Hematopoietic multipotent progenitor cell treated with erythropoietin and hydrocortisone succinate and interleukin-3 and kit ligand, for 8 days (in vitro differentiated cells): ENCODE measurements at regions not wholly inside any gene's neighbourhood (a gene's known extent, or its start where the extent isn't known, plus 50 kb on each side); places are given as distances from the start of the nearest gene placed in this dataset.
A peak's percentile ranks its signal among the peaks of the same experiment; 100 is the strongest.

Experiments
- DNase-seq: peaks from one replicate; pipeline ENCODE4 v3.0.0-alpha.2; 2015

DNA sequence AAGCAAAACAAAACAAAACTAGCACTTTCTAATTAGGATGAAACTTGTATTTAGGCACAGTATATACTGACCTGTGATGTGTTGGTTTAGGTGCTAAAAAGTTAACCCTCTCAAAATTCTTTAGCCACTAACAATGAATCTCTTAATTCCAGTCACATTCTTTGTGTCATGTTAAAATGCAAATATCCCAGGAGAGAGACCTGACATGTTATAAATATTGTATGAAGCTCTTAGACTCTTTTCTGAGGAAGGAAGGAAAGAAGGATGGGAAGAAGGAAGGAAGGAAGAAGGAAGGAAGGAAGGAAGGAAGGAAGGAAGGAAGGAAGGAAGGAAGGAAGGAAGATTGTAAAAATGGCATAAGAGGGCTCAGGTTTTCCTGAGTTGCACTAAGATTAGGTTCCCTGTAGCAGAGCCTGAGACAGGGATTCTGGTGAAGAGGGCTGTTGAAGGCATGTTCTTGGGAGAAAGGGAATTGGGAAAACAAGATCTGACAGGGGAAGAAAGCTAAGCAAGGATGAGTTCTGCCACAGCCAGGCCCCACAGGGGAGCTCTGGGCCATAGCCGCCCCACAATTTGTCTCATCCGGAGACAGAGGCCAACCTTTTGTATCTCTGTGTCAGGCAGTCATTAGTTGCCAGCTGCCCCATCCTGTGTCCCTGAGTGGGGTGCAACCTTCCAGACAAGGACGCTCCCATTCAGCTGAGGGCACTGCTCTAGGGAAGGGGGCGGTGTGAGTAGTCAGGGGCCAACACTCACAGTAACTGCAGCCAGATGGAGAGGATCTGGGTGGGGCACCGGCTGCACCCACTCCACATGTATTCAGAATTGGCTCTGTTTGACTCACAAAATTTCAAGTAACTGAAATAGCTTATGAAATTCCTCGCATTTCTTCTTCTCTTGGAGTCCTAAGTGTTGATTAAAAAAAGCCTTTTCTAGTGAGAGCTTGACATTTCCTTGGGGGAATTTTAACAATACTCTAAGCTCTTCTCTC is 189.3 kb upstream of the ARG1 start:
- no peak for DNase-seq

DNA sequence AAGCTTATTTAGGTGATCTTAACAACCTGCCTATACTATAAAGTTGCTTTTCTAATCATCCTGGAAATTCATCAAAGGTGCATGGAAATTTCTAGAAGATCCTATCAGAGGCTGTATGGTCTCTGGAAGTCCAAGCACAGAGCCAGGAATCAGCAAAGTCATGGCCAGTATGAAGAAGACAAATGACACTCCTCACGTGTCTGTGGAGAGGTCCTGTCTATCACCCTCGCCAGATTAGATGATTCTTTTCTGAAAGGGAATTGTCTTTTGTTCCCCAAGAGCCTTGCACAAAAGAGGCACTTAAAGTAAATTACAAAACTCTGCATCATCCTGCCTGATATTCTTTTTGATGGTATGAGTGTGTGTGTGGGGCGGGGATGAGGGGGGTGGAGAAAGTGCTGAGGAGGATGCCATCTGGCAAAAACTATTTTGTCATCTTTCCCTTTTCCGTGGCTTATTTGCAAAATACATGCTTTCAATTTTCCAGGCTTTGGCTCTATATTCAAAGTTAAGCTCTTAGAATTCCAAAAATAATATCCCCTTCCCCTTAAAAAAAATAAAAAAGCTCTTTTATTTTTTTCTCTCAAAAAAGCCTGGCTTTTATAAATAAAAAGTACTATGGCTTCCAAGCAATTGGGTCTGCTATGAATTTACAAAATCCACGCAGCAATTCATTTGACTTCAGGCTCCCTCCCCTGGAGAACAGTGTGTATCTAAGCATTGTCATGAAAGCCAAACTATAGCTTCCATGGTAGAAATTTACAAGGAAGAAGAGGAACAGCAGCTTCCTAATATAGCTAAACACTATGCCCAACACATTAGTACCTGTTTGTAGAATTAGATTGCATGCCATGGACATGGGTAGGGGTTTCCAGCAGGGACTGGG is 185.2 kb upstream of the ARG1 start:
- DNase-seq = no peak

DNA sequence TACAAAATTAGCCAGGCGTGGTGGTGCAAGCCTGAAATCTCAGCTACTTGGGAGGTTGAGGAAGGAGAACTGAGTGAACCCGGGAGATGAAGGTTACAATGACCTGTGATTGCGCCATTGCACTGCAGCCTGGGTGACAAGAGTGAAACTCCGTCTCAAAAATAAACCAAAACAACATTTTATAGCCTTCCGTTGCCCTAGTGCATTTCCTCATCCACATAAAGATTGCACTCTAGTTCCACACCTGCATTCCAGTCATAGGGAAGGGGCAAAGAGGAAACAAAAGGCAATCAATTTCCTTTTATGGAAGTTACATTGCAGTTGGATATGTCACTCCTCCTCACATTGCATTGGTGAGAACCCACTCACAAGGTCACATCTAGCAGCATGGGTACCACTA is 182.7 kb upstream of the ARG1 start:
- no peak for DNase-seq

DNA sequence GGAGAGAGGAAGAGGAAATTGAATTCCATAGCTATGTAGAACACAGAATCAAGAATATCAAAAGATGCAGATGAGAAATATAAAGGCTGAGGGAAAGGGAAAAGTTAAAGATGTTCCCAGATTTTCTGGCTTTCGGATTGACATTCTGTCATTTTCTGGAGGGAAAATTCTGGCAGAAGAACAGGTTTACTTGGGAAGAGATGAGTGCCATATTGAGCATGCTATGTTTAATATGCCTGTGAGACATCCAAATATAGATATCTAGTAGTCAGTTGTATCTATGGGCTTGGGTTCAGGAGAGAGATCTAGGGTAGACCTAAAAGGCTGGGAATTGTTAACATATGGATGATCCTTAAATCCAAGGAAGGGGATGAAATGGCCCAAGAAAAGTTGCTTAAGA is 181.9 kb upstream of the ARG1 start:
- no peak for DNase-seq

DNA sequence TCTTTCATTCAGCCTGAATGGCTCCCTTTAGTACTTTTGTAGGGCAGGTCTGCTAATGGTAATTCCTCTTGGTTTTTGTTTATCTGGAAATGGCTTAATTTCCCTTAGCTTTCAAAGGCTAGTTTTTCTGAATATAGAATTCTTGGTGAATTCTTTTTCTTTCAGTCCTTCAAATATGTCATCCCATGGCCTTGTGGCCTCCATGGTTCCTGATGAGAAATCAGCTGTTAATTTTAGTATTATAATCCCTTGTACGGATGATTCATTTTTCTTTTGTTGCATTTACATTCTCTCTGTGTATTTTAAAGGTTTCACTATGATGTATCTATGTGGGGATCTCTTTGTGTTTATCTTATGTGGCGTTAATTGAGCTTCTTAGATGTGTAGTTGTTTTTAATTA is 179.6 kb upstream of the ARG1 start:
- DNase-seq = no peak

DNA sequence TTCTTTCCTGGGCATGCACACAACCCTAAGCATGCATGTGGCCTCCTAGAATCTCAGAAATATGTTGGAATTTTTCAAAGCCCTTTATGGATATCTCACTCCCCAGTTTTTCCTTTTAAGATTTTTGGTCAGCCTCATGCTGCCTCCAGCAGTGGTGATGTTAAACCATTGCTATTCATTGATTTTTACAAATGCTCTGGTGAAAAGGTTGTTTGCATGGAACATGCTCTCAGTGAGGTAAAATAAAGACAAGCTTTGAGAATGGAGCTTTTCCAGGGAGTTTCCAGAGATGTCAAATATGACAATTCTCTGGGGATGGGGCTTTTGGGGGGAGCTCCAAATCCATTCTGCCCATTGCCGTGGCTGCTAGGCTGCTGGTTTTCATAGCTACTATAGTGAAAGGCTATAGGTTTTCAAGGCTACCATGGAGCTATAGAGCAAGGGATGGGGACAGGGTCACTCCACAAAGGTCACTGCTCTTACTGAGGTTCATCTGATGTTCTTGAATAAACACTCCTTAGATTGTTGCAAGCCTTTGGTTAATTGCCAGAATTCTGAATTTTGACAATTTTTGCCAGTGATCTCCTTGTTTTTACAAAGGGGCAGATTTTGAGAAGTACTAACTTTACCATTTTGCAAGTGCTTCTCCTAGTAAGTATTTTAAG is 178.1 kb upstream of the ARG1 start:
- DNase-seq = no peak

DNA sequence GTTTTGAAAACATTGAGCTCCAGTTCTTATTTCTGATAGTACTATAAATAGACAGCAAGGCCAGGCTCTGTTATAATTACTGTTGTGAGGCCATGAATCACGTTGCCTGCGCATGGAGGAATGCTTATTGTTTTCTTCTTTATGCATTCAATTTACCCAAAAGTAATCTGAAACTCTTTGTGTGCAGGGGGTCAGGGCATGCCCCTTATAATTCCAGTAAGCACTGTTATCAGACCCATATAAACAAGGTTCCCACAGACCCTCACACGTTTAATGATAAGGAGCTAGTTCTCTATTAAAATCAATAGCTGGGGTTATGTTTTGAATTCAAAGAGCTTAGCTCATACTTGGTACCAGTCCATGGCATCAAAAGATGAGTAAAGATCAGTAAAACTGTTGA is 174.8 kb upstream of the ARG1 start:
- no peak for DNase-seq

DNA sequence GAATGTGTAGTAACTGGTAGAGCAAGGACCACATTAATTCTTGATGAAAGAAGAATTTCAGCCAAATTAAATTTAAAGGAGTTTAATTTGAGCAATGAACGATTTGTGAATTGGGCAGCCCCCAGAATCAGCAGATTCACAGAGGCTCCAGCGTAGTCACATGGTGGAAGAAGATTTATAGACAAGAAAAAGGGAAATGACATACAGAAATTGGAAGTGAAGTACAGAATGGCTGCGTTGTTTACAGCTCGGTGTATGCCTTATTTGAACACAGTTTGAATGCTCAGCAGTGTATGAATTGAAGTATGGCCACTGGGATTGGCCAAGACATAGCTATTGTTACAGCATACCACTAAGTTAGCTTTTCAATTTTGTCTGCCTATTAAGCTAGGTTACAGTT is 173.6 kb upstream of the ARG1 start:
- DNase-seq = no peak

DNA sequence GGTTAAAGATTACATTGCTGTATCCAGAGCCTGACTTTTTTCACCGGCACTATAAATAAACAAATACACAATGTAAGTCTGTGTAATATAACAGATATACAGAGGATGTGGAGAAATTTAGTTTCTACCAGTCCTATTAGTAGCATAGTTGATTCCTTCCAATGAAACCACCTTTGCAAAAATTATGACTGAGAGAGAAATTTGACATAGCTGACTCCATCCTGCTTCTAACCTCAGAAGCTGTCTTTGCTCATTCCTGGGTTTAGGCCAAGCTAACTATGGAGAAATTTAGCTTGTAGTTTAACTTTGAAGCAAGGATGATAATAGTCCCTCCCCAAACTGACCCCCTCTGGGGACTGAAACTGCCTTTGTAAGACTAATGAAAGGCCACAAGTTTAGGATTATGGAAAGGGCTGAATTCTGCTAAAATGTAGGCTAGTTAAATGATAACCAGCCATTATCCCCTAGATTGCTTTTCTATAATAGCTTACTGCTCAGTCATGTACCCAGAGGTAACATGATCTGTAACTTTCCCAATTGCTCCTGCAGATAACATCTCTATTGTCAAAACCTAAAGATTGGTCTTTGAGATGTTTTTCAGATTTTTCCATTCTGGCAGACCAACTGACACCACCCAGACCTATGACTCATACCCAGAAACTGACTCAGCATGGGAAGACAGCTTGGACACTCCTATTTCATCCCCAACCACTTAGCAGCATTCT is 172.8 kb upstream of the ARG1 start:
- peak; percentile 4 for DNase-seq

DNA sequence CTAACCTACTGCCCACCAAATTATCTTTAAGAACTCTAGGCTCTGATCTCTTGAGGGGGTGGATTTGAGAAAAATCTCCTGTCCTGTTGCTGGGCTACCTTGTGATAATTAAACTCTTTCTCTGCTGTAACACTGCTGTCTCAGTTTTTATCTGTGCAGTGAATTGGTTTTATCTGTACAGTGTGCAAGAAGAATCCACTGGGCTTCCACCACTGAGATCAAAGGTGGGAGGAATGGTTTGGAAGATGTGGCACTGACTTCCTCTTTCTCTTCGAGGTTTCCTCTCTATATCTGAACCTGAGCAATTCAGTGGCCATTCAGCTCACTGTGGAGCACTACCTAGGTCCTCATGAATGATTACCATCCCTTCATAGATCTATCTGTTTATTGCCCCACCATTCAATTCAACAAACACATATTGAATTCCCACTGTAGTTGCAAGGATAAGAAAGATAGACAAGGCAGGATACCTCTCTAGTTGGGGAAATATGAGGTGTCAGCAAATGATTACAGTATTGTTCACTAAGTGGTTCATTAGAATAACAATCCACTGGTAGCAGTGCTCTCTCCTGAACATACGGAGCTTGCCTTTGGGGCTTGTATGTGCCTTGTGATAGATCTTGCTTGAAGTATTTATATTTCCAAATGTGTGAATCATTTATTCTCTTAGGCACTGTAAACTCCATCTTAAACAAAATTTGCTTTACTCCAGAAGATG is 172.1 kb upstream of the ARG1 start:
- no peak for DNase-seq

DNA sequence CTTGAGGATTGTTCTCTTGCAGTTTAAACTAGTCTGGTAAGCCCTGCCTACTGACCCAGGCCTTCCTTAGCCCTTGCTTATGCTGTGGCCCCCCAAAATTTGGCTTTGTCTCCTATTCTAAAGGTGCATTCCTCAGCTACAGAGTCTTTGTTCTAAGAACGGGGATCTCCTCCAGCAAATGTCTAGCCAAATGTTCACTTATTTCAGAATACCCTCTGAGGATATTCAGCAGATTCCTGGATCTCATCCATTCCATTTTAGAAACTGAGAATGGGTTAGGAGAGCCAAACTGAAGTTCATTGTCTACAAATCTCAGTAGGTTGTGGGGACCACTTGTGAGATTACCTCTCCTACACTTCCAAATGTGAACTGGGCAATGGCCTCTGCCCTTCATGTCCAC is 164.2 kb upstream of the ARG1 start:
- no peak for DNase-seq

DNA sequence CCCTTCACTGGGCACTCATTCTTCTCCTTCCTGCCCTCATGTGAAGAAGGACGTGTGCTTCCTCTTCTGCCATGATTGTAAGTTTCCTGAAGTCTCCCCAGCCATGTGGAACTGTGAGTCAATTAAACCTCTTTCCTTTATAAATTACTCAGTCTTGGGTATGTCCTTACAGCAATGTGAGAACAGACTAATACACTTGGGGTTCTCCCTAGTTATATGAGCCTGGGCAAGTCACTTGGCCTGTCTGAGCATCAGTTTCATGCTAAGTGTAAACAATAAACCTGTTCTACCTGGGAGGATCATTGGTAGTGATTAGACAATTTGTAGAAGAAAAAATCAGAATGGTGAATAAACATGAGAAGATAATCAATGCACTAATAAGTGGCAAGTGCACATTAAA is 162.2 kb upstream of the ARG1 start:
- DNase-seq = no peak

DNA sequence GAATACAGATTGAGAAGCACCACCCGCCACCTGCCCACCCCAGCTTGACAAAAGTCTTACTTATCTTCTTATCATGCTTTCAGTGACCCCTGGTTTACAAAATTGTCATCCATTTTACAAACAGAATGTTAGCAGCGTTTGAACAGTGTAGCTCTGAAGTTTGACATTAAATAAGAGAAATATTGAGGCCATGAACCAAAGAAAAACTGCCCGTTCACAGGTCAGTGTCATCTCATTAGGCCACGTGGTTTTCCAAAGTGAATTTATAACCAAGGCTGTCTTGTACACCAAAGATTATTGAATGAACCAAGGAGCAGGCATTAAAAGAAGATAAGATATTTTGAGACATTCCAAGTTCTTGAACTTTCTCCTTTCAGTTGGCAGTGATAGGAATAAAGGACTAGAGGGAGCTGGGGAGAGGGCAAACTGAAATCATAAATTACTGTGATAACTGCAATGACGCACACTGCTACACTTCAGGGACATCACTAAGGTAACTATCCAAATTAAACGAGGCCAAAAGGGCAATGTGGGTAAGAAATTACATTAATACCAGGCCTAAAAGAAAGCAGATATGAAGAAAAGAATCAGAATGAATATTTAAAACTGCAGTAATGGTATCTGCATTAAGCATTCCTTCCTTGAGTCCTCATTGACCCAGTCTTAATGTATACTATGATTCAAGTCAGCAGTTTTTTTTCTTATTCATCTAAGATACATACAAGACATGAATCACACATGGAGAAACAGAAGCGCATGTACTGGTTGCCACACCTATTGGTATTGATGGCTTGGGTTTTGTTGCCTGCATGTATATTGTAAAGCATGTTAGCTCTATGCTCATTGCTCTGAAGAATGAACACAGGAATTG is 159.8 kb upstream of the ARG1 start:
- DNase-seq = no peak

DNA sequence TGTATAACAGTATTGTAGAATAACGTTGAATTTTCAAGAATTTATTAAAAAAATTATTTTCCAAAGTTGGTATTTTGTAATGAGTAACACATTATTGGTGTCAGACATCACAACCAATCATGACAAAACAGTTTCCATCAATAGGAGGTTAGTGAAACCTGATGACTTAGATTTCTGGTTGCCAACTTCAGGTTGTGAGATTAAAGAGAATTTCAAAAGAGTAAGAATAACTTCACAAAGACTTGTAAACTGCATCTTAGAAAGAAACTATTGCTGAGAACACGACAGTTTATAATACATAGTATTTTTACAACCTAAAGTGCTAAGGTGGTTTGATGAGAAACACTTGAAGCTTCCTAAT is 159.2 kb upstream of the ARG1 start:
- DNase-seq = no peak

DNA sequence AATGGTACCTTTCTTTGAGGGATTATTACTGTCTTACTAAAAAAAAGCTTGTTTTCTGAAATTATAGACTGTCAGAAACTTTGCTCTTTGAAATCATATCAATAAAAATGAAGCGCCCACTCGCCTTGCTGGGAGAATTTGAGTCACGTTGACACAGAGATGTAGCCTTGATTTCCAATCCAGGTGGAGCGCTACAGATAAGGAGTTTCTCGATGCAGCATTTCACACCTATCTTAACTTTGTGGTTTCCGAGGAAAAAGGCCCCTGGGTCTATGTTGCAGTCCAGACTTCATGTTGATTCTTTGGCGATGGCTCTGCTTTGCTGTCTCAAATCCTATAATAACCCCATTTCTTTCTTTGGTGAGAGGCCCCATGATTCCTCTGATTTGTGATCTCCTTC is 158.1 kb upstream of the ARG1 start:
- DNase-seq = no peak

DNA sequence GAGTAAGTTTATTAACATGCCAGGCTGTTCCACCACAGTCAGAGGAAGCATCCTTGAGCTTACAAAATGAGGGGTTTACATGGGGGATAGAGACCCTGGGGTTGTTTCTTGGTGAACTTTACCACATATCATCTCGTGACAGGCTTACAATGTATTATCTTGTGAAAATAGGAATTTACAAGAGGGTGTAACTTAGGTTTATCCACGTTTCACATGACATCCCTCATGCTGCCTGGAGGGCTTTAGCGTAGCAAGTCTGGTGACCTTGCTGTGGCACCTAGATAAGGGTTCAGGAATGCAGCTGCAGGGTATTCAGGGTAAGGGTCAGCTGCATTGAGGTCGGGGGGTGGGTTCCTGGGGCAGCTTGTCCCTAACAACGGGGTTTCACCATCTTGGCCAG is 154.6 kb upstream of the ARG1 start:
- DNase-seq = no peak

DNA sequence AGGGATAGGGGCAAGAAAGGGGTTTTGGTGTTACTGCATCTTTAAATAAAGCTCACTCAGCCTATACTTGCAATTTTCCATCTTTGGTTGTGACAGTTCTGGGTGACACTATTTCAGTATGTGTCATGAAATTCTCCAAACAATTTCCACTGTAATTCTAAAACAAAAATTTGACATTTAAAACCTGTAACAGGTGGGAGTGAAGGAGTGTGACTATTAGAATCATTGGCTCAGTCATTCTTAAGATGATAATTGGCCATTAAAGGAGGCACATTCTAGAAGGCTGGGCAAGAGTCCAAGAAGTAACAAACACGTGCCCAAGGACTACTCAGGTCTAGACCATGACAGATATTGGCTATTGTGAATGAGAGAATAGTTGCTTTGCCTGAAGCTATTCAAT is 153.3 kb upstream of the ARG1 start:
- DNase-seq = no peak

DNA sequence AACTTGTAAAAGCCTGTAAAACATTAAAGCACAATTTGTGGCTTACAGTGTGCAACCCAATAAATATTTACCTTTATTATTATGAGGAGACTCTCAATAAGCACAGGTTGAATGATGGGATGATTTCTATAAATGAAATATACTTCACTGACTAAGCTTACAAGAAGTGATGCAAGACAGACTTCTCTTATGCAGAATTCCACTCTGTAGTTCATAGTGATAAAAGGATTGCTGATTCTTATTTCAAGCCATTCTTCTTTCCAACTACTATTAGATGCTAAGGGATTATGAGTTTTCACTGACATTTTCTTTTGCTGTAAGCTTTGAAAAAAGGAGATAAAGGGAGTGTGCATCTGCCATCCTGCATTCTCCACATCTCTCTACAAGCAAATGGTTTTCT is 149.0 kb upstream of the ARG1 start:
- DNase-seq = no peak

DNA sequence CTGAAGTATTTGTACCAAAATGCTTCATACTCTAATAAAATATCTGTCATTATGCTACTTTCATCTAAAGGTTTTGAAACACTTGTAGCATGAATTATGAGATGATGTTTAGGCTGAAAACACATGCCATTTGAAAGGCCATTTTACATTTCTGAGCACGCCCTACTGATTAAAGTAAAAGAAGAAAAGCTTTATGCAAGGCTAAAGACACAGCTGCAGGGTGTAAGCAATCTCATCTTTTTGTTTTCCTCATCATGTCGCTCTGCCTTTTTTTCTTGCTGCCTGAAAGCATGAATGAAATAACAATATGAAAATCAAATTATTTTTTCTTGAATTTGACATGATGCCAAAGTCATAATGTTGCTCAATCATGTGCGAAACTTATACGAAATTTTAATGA is 148.6 kb upstream of the ARG1 start:
- no peak for DNase-seq

DNA sequence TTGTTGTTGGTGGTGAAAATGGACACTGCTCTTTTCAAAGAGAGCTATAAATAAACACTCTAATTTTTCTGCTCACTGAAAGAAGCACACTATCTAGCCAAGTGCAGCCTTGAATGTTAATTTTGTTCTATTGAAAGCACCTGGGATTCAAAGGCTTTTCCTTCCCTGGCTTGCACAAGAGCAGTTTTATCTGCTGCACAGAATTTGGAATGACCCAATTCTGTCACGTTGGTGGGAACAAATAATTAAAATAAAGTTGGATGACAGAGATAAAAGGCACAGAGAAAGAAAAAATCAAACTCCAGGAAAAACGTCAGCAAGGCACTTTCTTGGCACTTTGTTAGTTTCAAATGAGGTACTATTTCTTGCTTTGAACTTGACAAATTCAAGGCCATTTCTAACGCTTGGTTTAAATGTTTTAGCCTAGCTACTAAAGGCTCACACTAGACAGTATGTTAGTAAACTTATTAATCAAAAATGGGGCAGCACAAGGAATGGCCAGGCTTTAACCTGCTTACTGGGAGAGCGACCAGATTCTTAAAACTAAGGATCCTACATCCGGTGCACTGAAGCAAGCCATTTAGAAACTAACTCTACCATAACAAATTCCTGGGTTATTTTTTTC is 145.5 kb upstream of the ARG1 start:
- no peak for DNase-seq

DNA sequence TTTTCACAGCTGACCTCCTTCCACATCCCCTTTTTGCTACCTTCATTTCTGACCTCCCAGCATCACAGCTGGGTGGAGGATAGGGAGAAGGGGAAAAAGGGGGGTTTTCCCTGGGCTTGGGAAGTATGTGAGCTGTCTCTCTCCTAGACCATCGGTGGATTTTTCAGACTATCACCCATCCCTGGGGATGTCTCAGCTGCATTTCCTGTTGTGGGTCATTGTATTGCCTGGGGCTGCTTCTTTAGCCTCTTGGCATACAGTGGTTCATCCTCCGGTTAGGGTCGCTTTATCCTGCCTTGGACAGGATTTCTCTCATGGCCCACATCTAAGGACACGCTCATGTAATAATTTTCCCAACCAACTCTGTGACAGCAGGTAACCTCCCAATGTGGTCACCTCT is 142.5 kb upstream of the ARG1 start:
- no peak for DNase-seq
